SK-N-SH treated with all-trans-retinoic acid at 6 μM for 48 hours (cell line): ENCODE measurements at regions not wholly inside any gene's neighbourhood (a gene's known extent, or its start where the extent isn't known, plus 50 kb on each side); places are given as distances from the start of the nearest gene placed in this dataset.

Experiments
- ATAC-seq: fragments of 200-7000 bp; cut with Tn5 transposase; 3 replicates; pipeline ENCODE4 v1.9.1; 2020; ENCODE audit warnings: mild to moderate bottlenecking, moderate library complexity
- ARNTL ChIP-seq: fragments of 450-650 bp; formaldehyde crosslinking; IDR thresholded peaks from 2 replicates; pipeline ENCODE4 v1.5.0; 2020; ENCODE audit warnings: low read depth, mild to moderate bottlenecking, moderate library complexity, borderline replicate concordance
- BACH2 ChIP-seq: fragments of 250-450 bp; sonication (Bioruptor Pico); IDR thresholded peaks from 2 replicates; pipeline ENCODE4 v1.9.0; 2021; ENCODE audit warnings: mild to moderate bottlenecking, borderline replicate concordance
- CSDC2 ChIP-seq: fragments of 250-450 bp; sonication (Bioruptor Pico); IDR thresholded peaks from 2 replicates; pipeline ENCODE4 v1.5.0; 2020; ENCODE audit warnings: mild to moderate bottlenecking, moderate library complexity
- ESRRG ChIP-seq: fragments of 250-450 bp; sonication (Bioruptor Pico); IDR thresholded peaks from 2 replicates; pipeline ENCODE4 v1.6.1; 2021; ENCODE audit warnings: mild to moderate bottlenecking
- GLIS3 ChIP-seq: fragments of 250-450 bp; sonication (Bioruptor Pico); IDR thresholded peaks from 2 replicates; pipeline ENCODE4 v1.5.0; 2020; ENCODE audit warnings: mild to moderate bottlenecking, moderate library complexity
- ISL1 ChIP-seq: fragments of 250-450 bp; sonication (Bioruptor Pico); IDR thresholded peaks from 2 replicates; pipeline ENCODE4 v2.1.2; 2022; ENCODE audit warnings: mild to moderate bottlenecking, moderate library complexity
- PPARA ChIP-seq: fragments of 250-450 bp; sonication (Bioruptor Pico); IDR thresholded peaks from 2 replicates; pipeline ENCODE4 v1.5.0; 2020; ENCODE audit warnings: mild to moderate bottlenecking, borderline replicate concordance
- RARB ChIP-seq: fragments of 250-450 bp; sonication (Bioruptor Pico); IDR thresholded peaks from 2 replicates; pipeline ENCODE4 v1.8.0; 2021; ENCODE audit warnings: mild to moderate bottlenecking, moderate library complexity
- SNAI2 ChIP-seq: fragments of 250-450 bp; sonication (Bioruptor Pico); IDR thresholded peaks from 2 replicates; pipeline ENCODE4 v1.5.0; 2020; ENCODE audit warnings: mild to moderate bottlenecking, moderate library complexity
- TCF4 ChIP-seq: fragments of 250-450 bp; sonication (Bioruptor Pico); IDR thresholded peaks from 2 replicates; pipeline ENCODE4 v1.8.0; 2021; ENCODE audit warnings: mild to moderate bottlenecking, moderate library complexity, borderline replicate concordance
- TOX ChIP-seq: fragments of 250-450 bp; sonication (Bioruptor Pico); IDR thresholded peaks from 2 replicates; pipeline ENCODE4 v1.8.0; 2021; ENCODE audit warnings: mild to moderate bottlenecking, moderate library complexity, borderline replicate concordance
- ZC3H10 ChIP-seq: fragments of 250-450 bp; sonication (Bioruptor Pico); IDR thresholded peaks from 2 replicates; pipeline ENCODE4 v1.5.1; 2021; ENCODE audit warnings: mild to moderate bottlenecking, moderate library complexity
- ZFP3 ChIP-seq: fragments of 250-450 bp; sonication (Bioruptor Pico); IDR thresholded peaks from 2 replicates; pipeline ENCODE4 v1.5.0; 2020; ENCODE audit warnings: mild to moderate bottlenecking, moderate library complexity
- ZFP30 ChIP-seq: fragments of 450-650 bp; formaldehyde crosslinking; IDR thresholded peaks from 2 replicates; pipeline ENCODE4 v1.5.0; 2022; ENCODE audit warnings: mild to moderate bottlenecking, moderate library complexity
- ZNF565 ChIP-seq: fragments of 450-650 bp; formaldehyde crosslinking; conservative IDR thresholded peaks from 2 replicates; pipeline ENCODE4 v1.5.0; 2020; ENCODE audit warnings: low read depth, mild to moderate bottlenecking, moderate library complexity
- ZNF70 ChIP-seq: fragments of 450-650 bp; formaldehyde crosslinking; IDR thresholded peaks from 2 replicates; pipeline ENCODE4 v1.5.0; 2020; ENCODE audit warnings: mild to moderate bottlenecking, moderate library complexity
- ZNF8 ChIP-seq: fragments of 450-650 bp; formaldehyde crosslinking; IDR thresholded peaks from 2 replicates; pipeline ENCODE4 v1.5.0; 2020; ENCODE audit warnings: mild to moderate bottlenecking, moderate library complexity
- TF ChIP-seq, protein P1 (sequence below): fragments of 250-450 bp; sonication (Bioruptor Pico); IDR thresholded peaks from 2 replicates; pipeline ENCODE4 v1.5.1; 2021; ENCODE audit warnings: mild to moderate bottlenecking, moderate library complexity
- TF ChIP-seq, protein P2 (sequence below): fragments of 250-450 bp; sonication (Bioruptor Pico); IDR thresholded peaks from 2 replicates; pipeline ENCODE4 v1.8.0; 2020; ENCODE audit warnings: mild to moderate bottlenecking, moderate library complexity, borderline replicate concordance
- TF ChIP-seq, protein P3 (sequence below): fragments of 250-450 bp; sonication (Bioruptor Pico); IDR thresholded peaks from 2 replicates; pipeline ENCODE4 v1.5.1; 2020; ENCODE audit warnings: low read depth, mild to moderate bottlenecking, moderate library complexity
- TF ChIP-seq, protein P4 (sequence below): fragments of 250-450 bp; sonication (Bioruptor Pico); IDR thresholded peaks from 2 replicates; pipeline ENCODE4 v1.8.0; 2021; ENCODE audit warnings: low read depth, mild to moderate bottlenecking, moderate library complexity, borderline replicate concordance
- TF ChIP-seq, protein P5 (sequence below): fragments of 250-450 bp; sonication (Bioruptor Pico); IDR thresholded peaks from 2 replicates; pipeline ENCODE4 v1.5.0; 2020; ENCODE audit warnings: mild to moderate bottlenecking, moderate library complexity

DNA sequence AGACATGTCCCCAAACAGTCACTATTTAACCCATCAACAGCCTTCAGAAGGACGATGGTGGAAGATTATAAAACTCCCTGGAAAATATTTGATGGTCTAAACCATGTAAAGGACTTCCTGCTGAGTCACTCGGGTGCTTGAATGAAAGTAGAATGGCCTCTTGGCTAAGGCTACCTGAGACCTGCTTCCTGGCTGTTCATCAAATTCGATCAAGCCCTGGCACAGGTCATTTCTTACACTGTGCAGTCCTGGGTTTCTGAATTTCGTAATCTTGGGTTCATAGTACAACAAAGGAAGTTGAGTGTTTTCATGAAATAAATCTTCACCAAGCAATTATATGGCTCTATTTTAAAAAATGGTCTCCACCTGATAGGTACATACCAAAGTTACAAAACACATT is 260.3 kb upstream of the RNF32 start:
- no peak for ATAC-seq
- TF ChIP-seq TCF4 (CRISPR knock-in tag), result no peak
- TF ChIP-seq ZNF565 (CRISPR knock-in tag), result no peak
- TF ChIP-seq ZFP3 (CRISPR knock-in tag), result no peak
- no peak for TF ChIP-seq TOX

DNA sequence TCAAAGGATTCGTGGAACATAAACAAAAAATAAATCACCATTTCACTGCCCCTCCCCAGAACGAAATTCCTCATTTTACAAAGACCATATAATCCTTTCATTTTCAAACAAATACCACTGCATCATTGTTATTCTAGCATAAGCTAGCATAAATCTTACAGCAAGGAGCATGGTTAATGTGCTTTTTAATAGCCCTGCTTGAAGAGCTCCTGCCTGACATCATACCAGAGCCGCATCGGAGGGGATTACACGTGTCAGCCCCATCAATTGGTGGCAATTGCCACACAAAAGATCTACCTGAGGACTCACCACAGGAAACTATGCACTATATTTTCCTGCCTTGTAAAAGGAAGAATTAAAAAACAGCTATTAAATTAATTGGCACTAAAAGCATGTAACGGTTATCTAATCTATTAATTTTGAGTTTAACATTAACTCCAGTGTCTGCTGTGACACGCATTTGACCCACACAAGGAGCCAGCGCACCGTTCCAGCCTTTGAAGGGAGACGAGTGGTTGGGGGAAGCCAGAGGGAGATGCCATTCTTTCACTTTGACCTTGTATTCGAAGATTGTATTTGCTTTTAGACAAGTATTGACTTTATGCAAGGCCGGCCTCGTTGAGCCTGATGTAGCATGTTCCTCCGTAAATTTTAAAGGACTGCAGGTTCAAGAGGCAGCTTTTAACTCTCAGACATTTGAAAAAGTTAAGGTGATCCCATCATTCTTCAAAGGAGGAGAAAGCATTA is 261.1 kb upstream of the RNF32 start:
- TF ChIP-seq ESRRG (CRISPR knock-in tag), result no peak
- TF ChIP-seq RARB (CRISPR knock-in tag), result no peak
- TF ChIP-seq, protein P1, sequence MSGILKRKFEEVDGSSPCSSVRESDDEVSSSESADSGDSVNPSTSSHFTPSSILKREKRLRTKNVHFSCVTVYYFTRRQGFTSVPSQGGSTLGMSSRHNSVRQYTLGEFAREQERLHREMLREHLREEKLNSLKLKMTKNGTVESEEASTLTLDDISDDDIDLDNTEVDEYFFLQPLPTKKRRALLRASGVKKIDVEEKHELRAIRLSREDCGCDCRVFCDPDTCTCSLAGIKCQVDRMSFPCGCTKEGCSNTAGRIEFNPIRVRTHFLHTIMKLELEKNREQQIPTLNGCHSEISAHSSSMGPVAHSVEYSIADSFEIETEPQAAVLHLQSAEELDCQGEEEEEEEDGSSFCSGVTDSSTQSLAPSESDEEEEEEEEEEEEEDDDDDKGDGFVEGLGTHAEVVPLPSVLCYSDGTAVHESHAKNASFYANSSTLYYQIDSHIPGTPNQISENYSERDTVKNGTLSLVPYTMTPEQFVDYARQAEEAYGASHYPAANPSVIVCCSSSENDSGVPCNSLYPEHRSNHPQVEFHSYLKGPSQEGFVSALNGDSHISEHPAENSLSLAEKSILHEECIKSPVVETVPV (CRISPR knock-in tag), result no peak
- TF ChIP-seq CSDC2 (CRISPR knock-in tag), result no peak
- no peak for TF ChIP-seq SNAI2 (CRISPR knock-in tag)
- TF ChIP-seq ZFP30, result no peak
- TF ChIP-seq GLIS3 (CRISPR knock-in tag), result no peak
- TF ChIP-seq, protein P2, sequence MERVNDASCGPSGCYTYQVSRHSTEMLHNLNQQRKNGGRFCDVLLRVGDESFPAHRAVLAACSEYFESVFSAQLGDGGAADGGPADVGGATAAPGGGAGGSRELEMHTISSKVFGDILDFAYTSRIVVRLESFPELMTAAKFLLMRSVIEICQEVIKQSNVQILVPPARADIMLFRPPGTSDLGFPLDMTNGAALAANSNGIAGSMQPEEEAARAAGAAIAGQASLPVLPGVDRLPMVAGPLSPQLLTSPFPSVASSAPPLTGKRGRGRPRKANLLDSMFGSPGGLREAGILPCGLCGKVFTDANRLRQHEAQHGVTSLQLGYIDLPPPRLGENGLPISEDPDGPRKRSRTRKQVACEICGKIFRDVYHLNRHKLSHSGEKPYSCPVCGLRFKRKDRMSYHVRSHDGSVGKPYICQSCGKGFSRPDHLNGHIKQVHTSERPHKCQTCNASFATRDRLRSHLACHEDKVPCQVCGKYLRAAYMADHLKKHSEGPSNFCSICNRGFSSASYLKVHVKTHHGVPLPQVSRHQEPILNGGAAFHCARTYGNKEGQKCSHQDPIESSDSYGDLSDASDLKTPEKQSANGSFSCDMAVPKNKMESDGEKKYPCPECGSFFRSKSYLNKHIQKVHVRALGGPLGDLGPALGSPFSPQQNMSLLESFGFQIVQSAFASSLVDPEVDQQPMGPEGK (CRISPR knock-in tag), result no peak
- no peak for TF ChIP-seq ZC3H10
- TF ChIP-seq ARNTL (CRISPR knock-in tag), result no peak
- TF ChIP-seq TCF4 (CRISPR knock-in tag), result no peak
- no peak for TF ChIP-seq ISL1 (CRISPR knock-in tag)
- TF ChIP-seq, protein P3, sequence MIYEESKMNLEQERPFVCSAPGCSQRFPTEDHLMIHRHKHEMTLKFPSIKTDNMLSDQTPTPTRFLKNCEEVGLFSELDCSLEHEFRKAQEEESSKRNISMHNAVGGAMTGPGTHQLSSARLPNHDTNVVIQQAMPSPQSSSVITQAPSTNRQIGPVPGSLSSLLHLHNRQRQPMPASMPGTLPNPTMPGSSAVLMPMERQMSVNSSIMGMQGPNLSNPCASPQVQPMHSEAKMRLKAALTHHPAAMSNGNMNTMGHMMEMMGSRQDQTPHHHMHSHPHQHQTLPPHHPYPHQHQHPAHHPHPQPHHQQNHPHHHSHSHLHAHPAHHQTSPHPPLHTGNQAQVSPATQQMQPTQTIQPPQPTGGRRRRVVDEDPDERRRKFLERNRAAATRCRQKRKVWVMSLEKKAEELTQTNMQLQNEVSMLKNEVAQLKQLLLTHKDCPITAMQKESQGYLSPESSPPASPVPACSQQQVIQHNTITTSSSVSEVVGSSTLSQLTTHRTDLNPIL, result no peak
- ATAC-seq, result no peak

DNA sequence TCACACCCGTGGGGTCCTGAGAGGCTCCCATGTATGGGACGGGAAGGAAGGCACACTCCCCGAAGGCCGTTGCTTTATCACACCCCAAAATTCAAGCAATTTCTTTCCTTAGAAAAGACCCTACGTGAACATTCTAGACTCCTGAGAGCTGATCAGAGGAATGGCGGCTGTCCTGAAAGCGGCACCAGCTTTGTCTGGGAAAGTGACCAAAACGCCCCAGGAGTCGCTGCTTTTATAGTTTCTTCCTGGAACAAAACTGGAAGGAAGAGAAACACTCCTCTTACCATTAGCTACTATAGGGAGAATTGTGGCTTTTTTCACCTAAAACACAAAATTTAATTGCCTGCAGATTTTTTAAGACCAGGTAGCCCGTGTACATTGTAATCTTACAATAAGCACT is 261.8 kb upstream of the RNF32 start:
- TF ChIP-seq ZC3H10 (no peak), RARB (CRISPR knock-in tag) (no peak), SNAI2 (CRISPR knock-in tag) (no peak), ESRRG (CRISPR knock-in tag) (no peak), PPARA (no peak), TCF4 (CRISPR knock-in tag) (no peak), GLIS3 (CRISPR knock-in tag) (no peak), BACH2 (CRISPR knock-in tag) (no peak), ZNF8 (CRISPR knock-in tag) (no peak), ZNF565 (CRISPR knock-in tag) (no peak), ZFP3 (CRISPR knock-in tag) (no peak), ZNF70 (CRISPR knock-in tag) (no peak), TOX (no peak)
- TF ChIP-seq, protein P4, sequence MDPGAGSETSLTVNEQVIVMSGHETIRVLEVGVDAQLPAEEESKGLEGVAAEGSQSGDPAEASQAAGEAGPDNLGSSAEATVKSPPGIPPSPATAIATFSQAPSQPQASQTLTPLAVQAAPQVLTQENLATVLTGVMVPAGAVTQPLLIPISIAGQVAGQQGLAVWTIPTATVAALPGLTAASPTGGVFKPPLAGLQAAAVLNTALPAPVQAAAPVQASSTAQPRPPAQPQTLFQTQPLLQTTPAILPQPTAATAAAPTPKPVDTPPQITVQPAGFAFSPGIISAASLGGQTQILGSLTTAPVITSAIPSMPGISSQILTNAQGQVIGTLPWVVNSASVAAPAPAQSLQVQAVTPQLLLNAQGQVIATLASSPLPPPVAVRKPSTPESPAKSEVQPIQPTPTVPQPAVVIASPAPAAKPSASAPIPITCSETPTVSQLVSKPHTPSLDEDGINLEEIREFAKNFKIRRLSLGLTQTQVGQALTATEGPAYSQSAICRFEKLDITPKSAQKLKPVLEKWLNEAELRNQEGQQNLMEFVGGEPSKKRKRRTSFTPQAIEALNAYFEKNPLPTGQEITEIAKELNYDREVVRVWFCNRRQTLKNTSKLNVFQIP (CRISPR knock-in tag), result no peak
- TF ChIP-seq, protein P5, sequence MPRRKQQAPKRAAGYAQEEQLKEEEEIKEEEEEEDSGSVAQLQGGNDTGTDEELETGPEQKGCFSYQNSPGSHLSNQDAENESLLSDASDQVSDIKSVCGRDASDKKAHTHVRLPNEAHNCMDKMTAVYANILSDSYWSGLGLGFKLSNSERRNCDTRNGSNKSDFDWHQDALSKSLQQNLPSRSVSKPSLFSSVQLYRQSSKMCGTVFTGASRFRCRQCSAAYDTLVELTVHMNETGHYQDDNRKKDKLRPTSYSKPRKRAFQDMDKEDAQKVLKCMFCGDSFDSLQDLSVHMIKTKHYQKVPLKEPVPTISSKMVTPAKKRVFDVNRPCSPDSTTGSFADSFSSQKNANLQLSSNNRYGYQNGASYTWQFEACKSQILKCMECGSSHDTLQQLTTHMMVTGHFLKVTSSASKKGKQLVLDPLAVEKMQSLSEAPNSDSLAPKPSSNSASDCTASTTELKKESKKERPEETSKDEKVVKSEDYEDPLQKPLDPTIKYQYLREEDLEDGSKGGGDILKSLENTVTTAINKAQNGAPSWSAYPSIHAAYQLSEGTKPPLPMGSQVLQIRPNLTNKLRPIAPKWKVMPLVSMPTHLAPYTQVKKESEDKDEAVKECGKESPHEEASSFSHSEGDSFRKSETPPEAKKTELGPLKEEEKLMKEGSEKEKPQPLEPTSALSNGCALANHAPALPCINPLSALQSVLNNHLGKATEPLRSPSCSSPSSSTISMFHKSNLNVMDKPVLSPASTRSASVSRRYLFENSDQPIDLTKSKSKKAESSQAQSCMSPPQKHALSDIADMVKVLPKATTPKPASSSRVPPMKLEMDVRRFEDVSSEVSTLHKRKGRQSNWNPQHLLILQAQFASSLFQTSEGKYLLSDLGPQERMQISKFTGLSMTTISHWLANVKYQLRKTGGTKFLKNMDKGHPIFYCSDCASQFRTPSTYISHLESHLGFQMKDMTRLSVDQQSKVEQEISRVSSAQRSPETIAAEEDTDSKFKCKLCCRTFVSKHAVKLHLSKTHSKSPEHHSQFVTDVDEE (CRISPR knock-in tag), result no peak
- no peak for ATAC-seq
